ENCODE measurements at regions not wholly inside any gene's neighbourhood (a gene's known extent, or its start where the extent isn't known, plus 50 kb on each side); places are given as distances from the start of the nearest gene placed in this dataset.

GRCh38 chr3:101156787-101157345, 163.5 kb downstream of the IMPG2 start:
- no peaks in the 10 kb centered on the region for H3K36me3 ChIP-seq (ENCODE audit: control insufficient read depth in 2 of 2, insufficient read depth in 2 of 2, low read length in 1 of 2)
- no peaks in the 10 kb centered on the region for H3K9me3 ChIP-seq (ENCODE audit: control insufficient read depth in 2 of 2, insufficient read depth in 1 of 2, low read depth in 1 of 2, low read length in 1 of 2)
- no peak overlapping the region for H3K4me3 ChIP-seq (ENCODE audit: low read depth in 1 of 2, low read length in 2 of 2)
- H3K4me1 ChIP-seq (ENCODE audit: control insufficient read depth in 2 of 2, insufficient read depth in 2 of 2, low read length in 1 of 2) = no peaks in the 10 kb centered on the region
- 54 to 73% methylated on average over 1 of the region's 1 CpG for WGBS, 2 donors
- H3K27ac ChIP-seq (ENCODE audit: low read depth in 2 of 2, low read length in 1 of 2) = no peak overlapping the region
- H3K27me3 ChIP-seq (ENCODE audit: control insufficient read depth in 1 of 2, insufficient read depth in 2 of 2, low read length in 2 of 2) = no peaks in the 10 kb centered on the region

DNA sequence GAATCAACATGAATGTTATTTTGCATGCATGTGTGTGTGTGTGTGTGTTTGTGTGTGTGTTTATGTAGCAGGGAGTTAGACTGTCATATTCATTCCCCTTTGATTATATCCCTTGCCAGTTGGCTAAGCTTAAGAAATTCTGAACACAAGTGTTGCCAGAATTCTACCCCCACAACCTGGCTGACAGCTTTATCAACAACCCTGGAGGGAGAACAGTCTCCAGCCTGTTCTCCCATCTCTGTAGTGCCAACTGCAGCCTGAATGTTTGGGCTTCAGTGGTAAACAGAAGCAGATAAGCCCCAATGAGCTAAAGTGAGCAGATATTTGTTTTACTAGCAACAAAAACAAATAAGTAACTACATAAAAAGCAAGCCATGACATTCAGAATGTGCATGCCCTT, 162.6 kb upstream of the ABI3BP start:
- Histone ChIP-seq H3K36me3 (ENCODE audit: control insufficient read depth in 2 of 2, insufficient read depth in 2 of 2, low read length in 1 of 2) (no peaks in the 10 kb centered on the region), H3K27ac (ENCODE audit: low read depth in 2 of 2, low read length in 1 of 2) (no peak overlapping the region), H3K4me3 (ENCODE audit: low read depth in 1 of 2, low read length in 2 of 2) (no peak overlapping the region), H3K4me1 (ENCODE audit: control insufficient read depth in 2 of 2, insufficient read depth in 2 of 2, low read length in 1 of 2) (no peaks in the 10 kb centered on the region), H3K9me3 (ENCODE audit: control insufficient read depth in 2 of 2, insufficient read depth in 1 of 2, low read depth in 1 of 2, low read length in 1 of 2) (no peaks in the 10 kb centered on the region), H3K27me3 (ENCODE audit: control insufficient read depth in 1 of 2, insufficient read depth in 2 of 2, low read length in 2 of 2) (no peaks in the 10 kb centered on the region)

DNA sequence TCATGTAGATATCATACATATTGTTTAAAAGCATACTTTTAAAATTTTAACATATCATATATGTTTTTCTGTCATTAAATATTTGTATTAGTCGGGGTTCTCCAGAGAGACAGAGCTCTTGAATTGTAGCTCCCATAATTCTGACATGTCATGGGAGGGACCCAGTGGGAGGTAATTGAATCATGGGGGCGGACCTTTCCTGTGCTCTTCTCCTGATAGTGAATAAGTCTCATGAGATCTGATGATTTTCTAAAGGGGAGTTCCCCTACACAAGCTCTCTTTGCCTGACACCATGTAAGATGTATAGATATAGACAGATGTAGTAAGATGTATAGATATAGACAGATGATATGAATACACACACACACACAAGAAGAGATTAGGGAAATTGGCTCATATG, 161.2 kb upstream of the ABI3BP start:
- Histone ChIP-seq H3K27ac (ENCODE audit: low read depth in 2 of 2, low read length in 1 of 2) (no peak overlapping the region), H3K9me3 (ENCODE audit: control insufficient read depth in 2 of 2, insufficient read depth in 1 of 2, low read depth in 1 of 2, low read length in 1 of 2) (no peaks in the 10 kb centered on the region), H3K4me3 (ENCODE audit: low read depth in 1 of 2, low read length in 2 of 2) (no peak overlapping the region), H3K36me3 (ENCODE audit: control insufficient read depth in 2 of 2, insufficient read depth in 2 of 2, low read length in 1 of 2) (no peaks in the 10 kb centered on the region), H3K4me1 (ENCODE audit: control insufficient read depth in 2 of 2, insufficient read depth in 2 of 2, low read length in 1 of 2) (no peaks in the 10 kb centered on the region), H3K27me3 (ENCODE audit: control insufficient read depth in 1 of 2, insufficient read depth in 2 of 2, low read length in 2 of 2) (no peaks in the 10 kb centered on the region)
- WGBS, 2 donors = 83 to 89% methylated on average over 2 of the region's 2 CpGs

DNA sequence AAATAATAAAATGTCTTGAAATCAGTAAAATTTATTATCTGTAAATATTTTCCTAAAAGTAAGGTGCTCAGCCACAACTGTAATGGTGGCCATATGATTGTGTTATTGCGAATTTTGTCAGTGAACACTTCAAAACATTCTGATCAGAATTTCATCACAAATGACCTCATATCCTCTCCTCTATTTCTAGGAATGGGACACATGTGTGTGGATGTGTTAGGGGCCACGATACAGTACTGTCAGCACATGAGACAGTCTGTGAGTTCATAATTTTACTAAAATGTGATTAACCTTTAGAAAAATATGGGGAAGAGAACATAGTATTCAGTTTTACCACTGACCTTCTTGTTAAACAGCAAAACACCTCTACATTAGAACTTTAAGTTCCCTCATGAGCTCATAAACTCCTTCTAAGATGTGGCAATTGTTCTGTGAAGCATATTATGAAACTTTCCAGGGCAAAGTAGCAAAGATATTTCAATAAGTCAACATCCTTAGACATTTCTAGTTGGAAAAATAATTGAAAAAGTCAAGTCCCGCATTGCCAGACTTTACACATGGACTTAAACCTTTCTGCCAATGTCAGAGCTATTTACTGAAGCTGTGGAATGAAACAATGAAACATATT, 158.2 kb upstream of the ABI3BP start:
- Histone ChIP-seq H3K4me1 (ENCODE audit: control insufficient read depth in 2 of 2, insufficient read depth in 2 of 2, low read length in 1 of 2) (no peaks in the 10 kb centered on the region), H3K4me3 (ENCODE audit: low read depth in 1 of 2, low read length in 2 of 2) (no peak overlapping the region), H3K9me3 (ENCODE audit: control insufficient read depth in 2 of 2, insufficient read depth in 1 of 2, low read depth in 1 of 2, low read length in 1 of 2) (no peaks in the 10 kb centered on the region), H3K36me3 (ENCODE audit: control insufficient read depth in 2 of 2, insufficient read depth in 2 of 2, low read length in 1 of 2) (no peaks in the 10 kb centered on the region), H3K27me3 (ENCODE audit: control insufficient read depth in 1 of 2, insufficient read depth in 2 of 2, low read length in 2 of 2) (no peaks in the 10 kb centered on the region), H3K27ac (ENCODE audit: low read depth in 2 of 2, low read length in 1 of 2) (no peak overlapping the region)
- 79 to 81% methylated on average over 3 of the region's 3 CpGs for WGBS, 2 donors

DNA sequence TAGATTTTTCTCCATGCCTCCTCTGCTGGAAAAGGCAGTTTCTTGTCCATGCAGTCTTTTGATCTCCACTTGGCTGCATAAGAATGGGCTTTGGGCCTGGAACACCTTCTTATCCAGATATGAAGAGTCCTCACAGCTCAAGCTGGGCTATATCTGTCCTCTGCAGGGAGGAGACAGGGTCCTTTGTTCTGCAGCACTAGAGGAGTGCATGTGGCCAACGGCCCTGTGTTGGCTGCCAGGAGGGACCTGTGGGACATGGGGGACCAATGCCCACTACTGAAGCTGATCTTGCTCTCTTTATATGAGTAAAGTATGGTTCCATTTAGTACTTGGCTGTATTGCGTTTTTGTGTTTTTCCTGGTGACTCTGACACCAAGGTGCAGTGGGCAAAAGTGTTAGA, 157.3 kb upstream of the ABI3BP start:
- 75 to 81% methylated on average over 2 of the region's 2 CpGs for WGBS, 2 donors
- no peaks in the 10 kb centered on the region for H3K27me3 ChIP-seq (ENCODE audit: control insufficient read depth in 1 of 2, insufficient read depth in 2 of 2, low read length in 2 of 2)
- H3K36me3 ChIP-seq (ENCODE audit: control insufficient read depth in 2 of 2, insufficient read depth in 2 of 2, low read length in 1 of 2) = no peaks in the 10 kb centered on the region
- H3K27ac ChIP-seq (ENCODE audit: low read depth in 2 of 2, low read length in 1 of 2) = no peak overlapping the region
- no peak overlapping the region for H3K4me3 ChIP-seq (ENCODE audit: low read depth in 1 of 2, low read length in 2 of 2)
- H3K9me3 ChIP-seq (ENCODE audit: control insufficient read depth in 2 of 2, insufficient read depth in 1 of 2, low read depth in 1 of 2, low read length in 1 of 2) = no peaks in the 10 kb centered on the region
- H3K4me1 ChIP-seq (ENCODE audit: control insufficient read depth in 2 of 2, insufficient read depth in 2 of 2, low read length in 1 of 2) = no peaks in the 10 kb centered on the region

- WGBS, 2 donors = 74 to 89% methylated on average over 2 of the region's 2 CpGs
- no peak overlapping the region for H3K4me3 ChIP-seq (ENCODE audit: low read depth in 1 of 2, low read length in 2 of 2)
- no peaks in the 10 kb centered on the region for H3K9me3 ChIP-seq (ENCODE audit: control insufficient read depth in 2 of 2, insufficient read depth in 1 of 2, low read depth in 1 of 2, low read length in 1 of 2)
- H3K4me1 ChIP-seq (ENCODE audit: control insufficient read depth in 2 of 2, insufficient read depth in 2 of 2, low read length in 1 of 2) = no peaks in the 10 kb centered on the region
- no peaks in the 10 kb centered on the region for H3K36me3 ChIP-seq (ENCODE audit: control insufficient read depth in 2 of 2, insufficient read depth in 2 of 2, low read length in 1 of 2)
- H3K27me3 ChIP-seq (ENCODE audit: control insufficient read depth in 1 of 2, insufficient read depth in 2 of 2, low read length in 2 of 2) = no peaks in the 10 kb centered on the region
- no peak overlapping the region for H3K27ac ChIP-seq (ENCODE audit: low read depth in 2 of 2, low read length in 1 of 2)
Measured at GRCh38 chr3:101149707-101150106, 156.5 kb upstream of the ABI3BP start.

GRCh38 chr3:101149251-101149650, 156.0 kb upstream of the ABI3BP start:
- no peaks in the 10 kb centered on the region for H3K36me3 ChIP-seq (ENCODE audit: control insufficient read depth in 2 of 2, insufficient read depth in 2 of 2, low read length in 1 of 2)

GRCh38 chr3:101148001-101148400, 154.8 kb upstream of the ABI3BP start:
- no peak overlapping the region for H3K27ac ChIP-seq (ENCODE audit: low read depth in 2 of 2, low read length in 1 of 2)
- H3K9me3 ChIP-seq (ENCODE audit: control insufficient read depth in 2 of 2, insufficient read depth in 1 of 2, low read depth in 1 of 2, low read length in 1 of 2) = no peaks in the 10 kb centered on the region
- H3K36me3 ChIP-seq (ENCODE audit: control insufficient read depth in 2 of 2, insufficient read depth in 2 of 2, low read length in 1 of 2) = no peaks in the 10 kb centered on the region
- H3K4me1 ChIP-seq (ENCODE audit: control insufficient read depth in 2 of 2, insufficient read depth in 2 of 2, low read length in 1 of 2) = no peaks in the 10 kb centered on the region
- no peak overlapping the region for H3K4me3 ChIP-seq (ENCODE audit: low read depth in 1 of 2, low read length in 2 of 2)
- WGBS, 2 donors = 71 to 81% methylated on average over 3 of the region's 3 CpGs
- no peaks in the 10 kb centered on the region for H3K27me3 ChIP-seq (ENCODE audit: control insufficient read depth in 1 of 2, insufficient read depth in 2 of 2, low read length in 2 of 2)

More at GRCh38 chr3:101149251-101149650, 156.0 kb upstream of the ABI3BP start:
- Histone ChIP-seq H3K27me3 (ENCODE audit: control insufficient read depth in 1 of 2, insufficient read depth in 2 of 2, low read length in 2 of 2) (no peaks in the 10 kb centered on the region), H3K4me1 (ENCODE audit: control insufficient read depth in 2 of 2, insufficient read depth in 2 of 2, low read length in 1 of 2) (no peaks in the 10 kb centered on the region), H3K9me3 (ENCODE audit: control insufficient read depth in 2 of 2, insufficient read depth in 1 of 2, low read depth in 1 of 2, low read length in 1 of 2) (no peaks in the 10 kb centered on the region), H3K4me3 (ENCODE audit: low read depth in 1 of 2, low read length in 2 of 2) (no peak overlapping the region), H3K27ac (ENCODE audit: low read depth in 2 of 2, low read length in 1 of 2) (no peak overlapping the region)
- WGBS, 2 donors = 61 to 62% methylated on average over 1 of the region's 1 CpG

DNA sequence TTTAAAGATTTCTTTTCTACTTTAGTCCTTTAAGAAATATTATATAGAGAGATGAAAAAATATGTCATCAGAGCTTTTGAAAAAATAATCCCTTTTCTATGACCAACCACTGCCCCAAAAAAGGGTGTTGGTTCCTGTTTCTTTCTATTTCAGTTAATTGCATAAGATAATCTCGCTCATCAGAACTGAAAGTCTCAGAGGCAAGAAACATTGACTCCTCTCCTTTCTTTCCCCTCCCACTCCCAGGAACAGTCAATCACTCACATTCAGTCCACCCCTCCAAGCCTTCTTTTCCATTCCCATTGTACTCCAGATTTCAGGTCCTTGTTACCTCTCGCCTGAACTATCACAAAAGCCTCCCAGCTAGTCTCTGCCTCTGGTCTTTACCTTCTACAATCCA, 153.7 kb upstream of the ABI3BP start:
- H3K27me3 ChIP-seq (ENCODE audit: control insufficient read depth in 1 of 2, insufficient read depth in 2 of 2, low read length in 2 of 2) = no peaks in the 10 kb centered on the region
- no peaks in the 10 kb centered on the region for H3K9me3 ChIP-seq (ENCODE audit: control insufficient read depth in 2 of 2, insufficient read depth in 1 of 2, low read depth in 1 of 2, low read length in 1 of 2)
- no peak overlapping the region for H3K27ac ChIP-seq (ENCODE audit: low read depth in 2 of 2, low read length in 1 of 2)
- H3K36me3 ChIP-seq (ENCODE audit: control insufficient read depth in 2 of 2, insufficient read depth in 2 of 2, low read length in 1 of 2) = no peaks in the 10 kb centered on the region
- 77 to 82% methylated on average over 2 of the region's 2 CpGs for WGBS, 2 donors
- no peaks in the 10 kb centered on the region for H3K4me1 ChIP-seq (ENCODE audit: control insufficient read depth in 2 of 2, insufficient read depth in 2 of 2, low read length in 1 of 2)
- H3K4me3 ChIP-seq (ENCODE audit: low read depth in 1 of 2, low read length in 2 of 2) = no peak overlapping the region

DNA sequence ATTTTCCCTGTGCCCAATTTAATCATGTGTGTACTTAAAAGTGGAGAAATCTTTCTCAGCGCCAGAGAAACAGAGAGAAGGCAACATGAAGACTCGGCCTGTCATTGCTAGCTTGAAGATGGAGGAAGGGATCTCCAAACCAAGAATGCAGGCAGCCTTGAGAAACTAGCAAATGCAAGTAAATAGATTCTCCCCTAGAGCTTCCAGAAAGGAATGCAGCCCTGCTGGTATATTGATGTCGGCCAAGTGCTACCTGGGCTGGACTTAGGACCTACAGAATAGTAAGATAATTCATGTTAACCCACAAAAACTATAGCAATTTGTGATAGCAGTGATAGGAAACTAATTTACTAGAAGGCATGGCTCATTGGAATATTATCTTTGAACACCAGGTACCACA, 150.9 kb upstream of the ABI3BP start:
- no peaks in the 10 kb centered on the region for H3K36me3 ChIP-seq (ENCODE audit: control insufficient read depth in 2 of 2, insufficient read depth in 2 of 2, low read length in 1 of 2)
- no peak overlapping the region for H3K27ac ChIP-seq (ENCODE audit: low read depth in 2 of 2, low read length in 1 of 2)
- H3K27me3 ChIP-seq (ENCODE audit: control insufficient read depth in 1 of 2, insufficient read depth in 2 of 2, low read length in 2 of 2) = no peaks in the 10 kb centered on the region
- WGBS, 2 donors = 73 to 77% methylated on average over 3 of the region's 3 CpGs
- no peak overlapping the region for H3K4me3 ChIP-seq (ENCODE audit: low read depth in 1 of 2, low read length in 2 of 2)
- no peaks in the 10 kb centered on the region for H3K9me3 ChIP-seq (ENCODE audit: control insufficient read depth in 2 of 2, insufficient read depth in 1 of 2, low read depth in 1 of 2, low read length in 1 of 2)
- no peaks in the 10 kb centered on the region for H3K4me1 ChIP-seq (ENCODE audit: control insufficient read depth in 2 of 2, insufficient read depth in 2 of 2, low read length in 1 of 2)

Data from esophagus (tissue), 2 donors.